K562 (cell line): ENCODE measurements at regions not wholly inside any gene's neighbourhood (a gene's known extent, or its start where the extent isn't known, plus 50 kb on each side); places are given as distances from the start of the nearest gene placed in this dataset.

ENCODE experiments used
- ATAC-seq: fragments of 200-7000 bp; cut with Tn5 transposase; 3 replicates; pipeline ENCODE4 v1.9.1; 2020; ENCODE audit warnings: moderate library complexity
- BruUV-seq: library from RNA; stranded (reverse); fragments of 400-500 nt; replicated peaks from 2 replicates; lab custom pipeline; 2021; lab: Mats Ljungman, UMichigan
- CTCF ChIA-PET: fragments of 300-600 bp; formaldehyde crosslinking; extraction: SDS; loops from one replicate; lab custom pipeline; 2021; ENCODE audit warnings: low intra/inter-chr PET ratio; lab: Yijun Ruan, JAX
- POLR2A ChIA-PET: fragments of 300-600, 350-650 bp; sonication (Branson Sonifier 250); formaldehyde crosslinking; extraction: SDS; loops from one replicate; lab custom pipeline; 2021; ENCODE audit warnings: antibody characterized with exemption, inconsistent platforms; lab: Yijun Ruan, JAX
- DNase-seq, 4 experiments: peaks; one replicate each; pipeline versions ENCODE4 v3.0.0 to v3.0.0-alpha.2; 2011 to 2018; ENCODE audit warnings: low spot score in 3 of 4, mixed read lengths in 3 of 4; ENCODE audit errors: extremely low read depth in 1 of 4
- FAIRE-seq: peaks from 2 replicates; lab custom pipeline; 2011; peaks lifted over from hg19 to GRCh38; lab: Jason Lieb, UNC
- H2AFZ ChIP-seq: 2 replicates; pipeline ENCODE4 v1.6.0; 2011; ENCODE audit warnings: low read depth, low read length, control low read depth, inconsistent platforms
- H3K27ac ChIP-seq: fragments of 200-600 bp; 3 replicates; pipeline ENCODE4 v1.8.0; 2011; ENCODE audit warnings: low read depth, mild to moderate bottlenecking, control low read depth, inconsistent platforms, low read length, moderate library complexity, mixed read lengths; ENCODE audit errors: extremely low read depth
- H3K27me3 ChIP-seq, 2 experiments: fragments of 300-600 bp in 1 of 2; 2 replicates in 1 of 2; 3 replicates in 1 of 2; pipeline versions ENCODE4 v1.6.0 to v1.8.0; 2011; ENCODE audit warnings: inconsistent platforms in 2 of 2, low read length in 2 of 2, mild to moderate bottlenecking in 1 of 2, mixed read lengths in 1 of 2, moderate library complexity in 1 of 2; ENCODE audit not compliant: control insufficient read depth in 2 of 2, insufficient read depth in 2 of 2
- H3K36me3 ChIP-seq: fragments of 300-600 bp; 3 replicates; pipeline ENCODE4 v1.8.0; 2011; ENCODE audit warnings: mild to moderate bottlenecking, low read length, inconsistent platforms; ENCODE audit not compliant: control insufficient read depth, insufficient read depth
- H3K4me1 ChIP-seq, 2 experiments: fragments of 200-600 bp in 1 of 2; replicated peaks in 1 of 2; 2 replicates in 1 of 2; 3 replicates in 1 of 2; pipeline versions ENCODE4 v1.5.1 to v1.8.0; 2011; ENCODE audit warnings: inconsistent platforms in 2 of 2, low read length in 2 of 2, mild to moderate bottlenecking in 1 of 2, mixed read lengths in 1 of 2, moderate library complexity in 1 of 2; ENCODE audit not compliant: control insufficient read depth in 2 of 2, insufficient read depth in 2 of 2
- H3K4me2 ChIP-seq: 2 replicates; pipeline ENCODE4 v1.6.1; 2011; ENCODE audit warnings: low read length, control low read depth, inconsistent platforms, mixed read lengths; ENCODE audit not compliant: insufficient read depth
- H3K4me3 ChIP-seq: fragments of 200-600 bp; sonication (generic), shearing (Covaris generic); 2 replicates; pipeline ENCODE4 v1.5.1; 2016; ENCODE audit warnings: control low read depth, inconsistent platforms
- H3K79me2 ChIP-seq: fragments of 200-600 bp; 3 replicates; pipeline ENCODE4 v1.8.0; 2011; ENCODE audit warnings: low read length, inconsistent platforms; ENCODE audit not compliant: control insufficient read depth, insufficient read depth
- H3K9ac ChIP-seq, 2 experiments: 2 replicates each; pipeline versions ENCODE4 v1.6.0 to v1.6.1; 2011; ENCODE audit warnings: low read depth in 2 of 2, low read length in 2 of 2, control low read depth in 1 of 2, inconsistent platforms in 1 of 2, mild to moderate bottlenecking in 1 of 2, mixed read lengths in 1 of 2; ENCODE audit not compliant: insufficient read depth in 1 of 2
- H3K9me1 ChIP-seq: one replicate; pipeline ENCODE4 v1.6.0; 2011; ENCODE audit warnings: inconsistent platforms, mild to moderate bottlenecking, low read length, moderate library complexity; ENCODE audit not compliant: control insufficient read depth, insufficient read depth
- H3K9me3 ChIP-seq: replicated peaks from 2 replicates; pipeline ENCODE4 v1.5.1; 2011; ENCODE audit warnings: low read depth, low read length, inconsistent platforms; ENCODE audit not compliant: control insufficient read depth, insufficient read depth
- H4K20me1 ChIP-seq: replicated peaks from 2 replicates; pipeline ENCODE4 v1.6.1; 2011; ENCODE audit warnings: low read length, inconsistent platforms, mixed read lengths; ENCODE audit not compliant: control insufficient read depth, insufficient read depth
- BRD4 ChIP-seq: fragments of 200-600 bp; sonication (generic); IDR thresholded peaks from 2 replicates; pipeline ENCODE4 v1.6.1; 2017; ENCODE audit warnings: inconsistent platforms
- HMGN3 ChIP-seq: IDR thresholded peaks from 2 replicates; pipeline ENCODE4 v1.6.1; 2011; ENCODE audit warnings: borderline replicate concordance, low read depth, mild to moderate bottlenecking, mixed read lengths, low read length; ENCODE audit not compliant: insufficient read length; ENCODE audit errors: extremely low read depth
- LCOR ChIP-seq: sonication (generic); formaldehyde crosslinking; IDR thresholded peaks from 2 replicates; pipeline ENCODE4 v1.8.0; 2022; ENCODE audit warnings: mild to moderate bottlenecking, missing genetic modification reagents
- MAFG ChIP-seq: fragments of 450-650 bp; conservative IDR thresholded peaks from 2 replicates; pipeline ENCODE4 v1.6.1; 2016; ENCODE audit warnings: missing genetic modification characterization, missing compliant biosample characterization
- MBD2 ChIP-seq: sonication (generic); IDR thresholded peaks from 2 replicates; pipeline ENCODE4 v1.6.1; 2016; ENCODE audit warnings: low read depth, borderline replicate concordance
- NR2C2 ChIP-seq, 2 experiments: fragments of 200-800 bp in 1 of 2; sonication (Bioruptor generic) in 1 of 2; sonication (generic) in 1 of 2; formaldehyde crosslinking in 1 of 2; IDR thresholded peaks; 2 replicates each; pipeline versions ENCODE4 v1.6.1 to v1.8.0; 2016 to 2022; ENCODE audit warnings: mild to moderate bottlenecking in 1 of 2, missing compliant biosample characterization in 1 of 2, missing genetic modification characterization in 1 of 2, missing genetic modification reagents in 1 of 2
- PCBP2 ChIP-seq: fragments of 200-400 bp; formaldehyde crosslinking; IDR thresholded peaks from 2 replicates; pipeline ENCODE4 v1.6.1; 2018; ENCODE audit warnings: low read length, low read depth, mild to moderate bottlenecking, moderate library complexity; ENCODE audit not compliant: poor library complexity, severe bottlenecking
- STAT5B ChIP-seq: fragments of 250-450 bp; sonication (Bioruptor Pico); IDR thresholded peaks from 2 replicates; pipeline ENCODE4 v1.8.0; 2021; ENCODE audit warnings: mild to moderate bottlenecking, inconsistent platforms
- TCF15 ChIP-seq: fragments of 250-450 bp; sonication (Bioruptor Pico); IDR thresholded peaks from 2 replicates; pipeline ENCODE4 v1.8.0; 2022; ENCODE audit warnings: moderate library complexity, mild to moderate bottlenecking, inconsistent platforms
- ZFX ChIP-seq: sonication (generic); formaldehyde crosslinking; IDR thresholded peaks from 2 replicates; pipeline ENCODE4 v1.8.0; 2022; ENCODE audit warnings: mild to moderate bottlenecking, missing genetic modification reagents, moderate library complexity
- ZMIZ1 ChIP-seq, 2 experiments: fragments of 150-350 bp in 1 of 2; IDR thresholded peaks; 2 replicates each; pipeline ENCODE4 v1.6.1; 2012 to 2016; ENCODE audit warnings: low read depth in 2 of 2, low read length in 2 of 2, mild to moderate bottlenecking in 1 of 2, moderate library complexity in 1 of 2
- ZNF217 ChIP-seq: sonication (generic); formaldehyde crosslinking; IDR thresholded peaks from 2 replicates; pipeline ENCODE4 v1.8.0; 2022; ENCODE audit warnings: mild to moderate bottlenecking, missing genetic modification reagents
- ZNF77 ChIP-seq: fragments of 250-450 bp; sonication (Bioruptor Pico); IDR thresholded peaks from 2 replicates; pipeline ENCODE4 v1.5.0; 2020
- ZNF780A ChIP-seq: fragments of 250-450 bp; sonication (Bioruptor Pico); IDR thresholded peaks from 2 replicates; pipeline ENCODE4 v1.5.0; 2021; ENCODE audit warnings: mild to moderate bottlenecking
- in situ Hi-C: fragments of 300-500 bp; cut with MboI; formaldehyde crosslinking; loops from 4 replicates; pipeline ENCODE4 v1.15.0; 2018; ENCODE audit warnings: inconsistent platforms, mixed read lengths
- intact Hi-C: fragments of 100-400 bp; cut with micrococcal nuclease; formaldehyde crosslinking; loops from 2 replicates; pipeline ENCODE4 v1.14.2; 2022

GRCh38 chr1:209215826-209216225, 367.7 kb upstream of the CAMK1G start:
- POLR2A ChIA-PET: no interaction called here
- TF ChIP-seq TCF15 (CRISPR knock-in tag): no peak
- CTCF ChIA-PET: no interaction called here
- Histone ChIP-seq H3K27ac (no peak overlapping the region), H4K20me1 (no peaks in the 10 kb centered on the region), H3K27me3 (no peaks in the 10 kb centered on the region), H2AFZ (no peak overlapping the region), H3K79me2 (no peaks in the 10 kb centered on the region), H3K9ac (no peak overlapping the region), H3K4me3 (no peak overlapping the region), H3K36me3 (no peaks in the 10 kb centered on the region), H3K4me1 (no peaks in the 10 kb centered on the region), H3K9me1 (no peaks in the 10 kb centered on the region), H3K4me2 (no peak overlapping the region), H3K9me3 (no peaks in the 10 kb centered on the region)
- BruUV-seq: no TSS peak
- in situ Hi-C loops: loop anchor here (25.0 kb wide), 1 partner anchor 1204 kb away; no protein-coding TSS in a partner anchor
- no peak for ATAC-seq
- no peak for DNase-seq
- intact Hi-C loops: no loop called here
- FAIRE-seq: no peak

GRCh38 chr1:209218113-209218512, 365.4 kb upstream of the CAMK1G start:
- no peak overlapping the region for H2AFZ ChIP-seq
- no peak for FAIRE-seq
- H3K9me1 ChIP-seq: no peaks in the 10 kb centered on the region
- in situ Hi-C loops (loop anchor here (25.0 kb wide), 1 partner anchor 1206 kb away; no protein-coding TSS in a partner anchor), intact Hi-C loops (no loop called here)
- POLR2A ChIA-PET: no interaction called here
- no peaks in the 10 kb centered on the region for H3K27me3 ChIP-seq
- ATAC-seq: no peak
- BruUV-seq: no TSS peak
- no peaks in the 10 kb centered on the region for H3K36me3 ChIP-seq
- H4K20me1 ChIP-seq: no peaks in the 10 kb centered on the region
- H3K4me1 ChIP-seq: no peaks in the 10 kb centered on the region
- H3K9me3 ChIP-seq: no peaks in the 10 kb centered on the region
- H3K79me2 ChIP-seq: no peaks in the 10 kb centered on the region
- H3K9ac ChIP-seq: no peak overlapping the region
- CTCF ChIA-PET: no interaction called here
- H3K4me3 ChIP-seq: no peak overlapping the region
- TF ChIP-seq BRD4 (no peak), ZNF217 (CRISPR knock-in tag) (no peak), ZNF77 (CRISPR knock-in tag) (no peak), ZMIZ1 (IDR thresholded peaks at IDR 0.05; ENCODE audit: low read depth in 2 of 2, low read length in 2 of 2) (no peak), ZNF780A (CRISPR knock-in tag) (no peak), NR2C2 (CRISPR knock-in tag; IDR thresholded peaks at IDR 0.05) (no peak), NR2C2 (tag; IDR thresholded peaks at IDR 0.05) (no peak), MAFG (no peak), MBD2 (no peak), HMGN3 (no peak), PCBP2 (no peak), LCOR (CRISPR knock-in tag) (no peak), ZFX (CRISPR knock-in tag) (no peak), STAT5B (no peak)
- no peak for DNase-seq
- no peak overlapping the region for H3K27ac ChIP-seq
- H3K4me2 ChIP-seq: no peak overlapping the region
